Endodermal cell (in vitro differentiated cells): ENCODE measurements at regions not wholly inside any gene's neighbourhood (a gene's known extent, or its start where the extent isn't known, plus 50 kb on each side); places are given as distances from the start of the nearest gene placed in this dataset.

Source experiments
- DNase-seq: peaks from one replicate; pipeline ENCODE4 v3.0.0-alpha.2; 2017
- H3K27ac ChIP-seq: 2 replicates; pipeline ENCODE4 v1.5.1; 2013; ENCODE audit warnings: mild to moderate bottlenecking, low read depth, low read length, moderate library complexity
- H3K27me3 ChIP-seq: 2 replicates; pipeline ENCODE4 v1.6.1; 2013; ENCODE audit warnings: mild to moderate bottlenecking, low read length, moderate library complexity; ENCODE audit not compliant: insufficient read depth, control insufficient read depth, poor library complexity, severe bottlenecking
- H3K36me3 ChIP-seq: 2 replicates; pipeline ENCODE4 v1.7.0; 2013; ENCODE audit warnings: mild to moderate bottlenecking, low read length, moderate library complexity; ENCODE audit not compliant: control insufficient read depth, insufficient read depth
- H3K4me1 ChIP-seq: one replicate; pipeline ENCODE4 v1.7.0; 2013; ENCODE audit warnings: low read length; ENCODE audit not compliant: control insufficient read depth, insufficient read depth
- H3K4me3 ChIP-seq: 2 replicates; pipeline ENCODE4 v1.5.1; 2013; ENCODE audit warnings: mild to moderate bottlenecking, low read length, moderate library complexity
- H3K9ac ChIP-seq: 2 replicates; pipeline ENCODE4 v1.6.1; 2013; ENCODE audit warnings: mild to moderate bottlenecking, low read length, moderate library complexity; ENCODE audit not compliant: poor library complexity, severe bottlenecking; ENCODE audit errors: extremely low read depth
- H3K9me3 ChIP-seq: 2 replicates; pipeline ENCODE4 v1.6.1; 2013; ENCODE audit warnings: mild to moderate bottlenecking, low read length, moderate library complexity; ENCODE audit not compliant: control insufficient read depth
- H3K27ac Mint-ChIP-seq: 2 replicates; pipeline ENCODE4 v1.8.0; 2020; ENCODE audit warnings: mixed read lengths
- H3K27me3 Mint-ChIP-seq: 2 replicates; pipeline ENCODE4 v1.8.0; 2021; ENCODE audit warnings: mild to moderate bottlenecking, mixed read lengths; ENCODE audit not compliant: insufficient read depth
- H3K36me3 Mint-ChIP-seq: 2 replicates; pipeline ENCODE4 v1.8.0; 2020; ENCODE audit warnings: low read depth, mixed read lengths
- H3K4me1 Mint-ChIP-seq: 2 replicates; pipeline ENCODE4 v1.8.0; 2020; ENCODE audit warnings: mixed read lengths
- H3K4me3 Mint-ChIP-seq: 2 replicates; pipeline ENCODE4 v1.8.0; 2020; ENCODE audit warnings: mild to moderate bottlenecking, moderate library complexity, mixed read lengths
- H3K9me3 Mint-ChIP-seq: 2 replicates; pipeline ENCODE4 v1.8.0; 2020; ENCODE audit warnings: mild to moderate bottlenecking, mixed read lengths
- WGBS, 2 experiments: methylation state at CpG; one replicate each; pipeline versions ENCODE4 v1.1.5 to v1.1.7; 2013; ENCODE audit warnings: missing lambda C conversion rate in 2 of 2, mixed read lengths in 1 of 2; ENCODE audit not compliant: insufficient coverage in 1 of 2, insufficient read length in 1 of 2; 5-methylcytosine and 5-hydroxymethylcytosine counted together
- TF ChIP-seq, protein P1 (sequence below): fragments of 200-600 bp; sonication (generic); conservative IDR thresholded peaks from 2 replicates; pipeline ENCODE4 v1.5.0; 2021; ENCODE audit warnings: antibody characterized with exemption, mild to moderate bottlenecking

DNA sequence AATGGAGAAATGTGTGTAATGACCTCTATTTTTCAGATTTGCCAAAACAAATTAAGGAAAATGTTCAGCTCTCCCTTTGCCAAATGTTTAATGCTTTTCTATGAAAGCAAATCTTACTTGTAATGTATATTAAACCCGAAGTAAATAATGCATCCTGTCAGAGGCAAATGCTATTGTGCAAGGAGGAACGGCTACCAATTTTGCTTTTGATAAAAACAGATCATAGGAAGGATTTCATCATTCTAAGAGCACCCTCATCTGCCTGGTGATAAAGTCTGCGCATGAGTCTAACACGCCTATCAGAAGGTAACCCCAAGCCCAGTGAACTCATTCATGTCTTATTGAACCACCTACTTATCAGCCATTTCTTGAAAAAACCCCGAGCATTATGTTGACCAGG lies 412.4 kb upstream of the MKI67 start:
- Histone ChIP-seq H3K27me3 (peaks cover 27% of the 10 kb centered on the region), H3K27ac (no peak overlapping the region), H3K9me3 (no peaks in the 10 kb centered on the region), H3K36me3 (no peaks in the 10 kb centered on the region), H3K9ac (no peak overlapping the region), H3K4me3 (no peak overlapping the region), H3K4me1 (no peaks in the 10 kb centered on the region)
- Mint-ChIP-seq H3K4me1 (peaks cover 15% of the 10 kb centered on the region), H3K27me3 (peaks cover 23% of the 10 kb centered on the region), H3K9me3 (no peaks in the 10 kb centered on the region), H3K27ac (no peak overlapping the region), H3K36me3 (no peaks in the 10 kb centered on the region), H3K4me3 (no peak overlapping the region)
- TF ChIP-seq, protein P1, sequence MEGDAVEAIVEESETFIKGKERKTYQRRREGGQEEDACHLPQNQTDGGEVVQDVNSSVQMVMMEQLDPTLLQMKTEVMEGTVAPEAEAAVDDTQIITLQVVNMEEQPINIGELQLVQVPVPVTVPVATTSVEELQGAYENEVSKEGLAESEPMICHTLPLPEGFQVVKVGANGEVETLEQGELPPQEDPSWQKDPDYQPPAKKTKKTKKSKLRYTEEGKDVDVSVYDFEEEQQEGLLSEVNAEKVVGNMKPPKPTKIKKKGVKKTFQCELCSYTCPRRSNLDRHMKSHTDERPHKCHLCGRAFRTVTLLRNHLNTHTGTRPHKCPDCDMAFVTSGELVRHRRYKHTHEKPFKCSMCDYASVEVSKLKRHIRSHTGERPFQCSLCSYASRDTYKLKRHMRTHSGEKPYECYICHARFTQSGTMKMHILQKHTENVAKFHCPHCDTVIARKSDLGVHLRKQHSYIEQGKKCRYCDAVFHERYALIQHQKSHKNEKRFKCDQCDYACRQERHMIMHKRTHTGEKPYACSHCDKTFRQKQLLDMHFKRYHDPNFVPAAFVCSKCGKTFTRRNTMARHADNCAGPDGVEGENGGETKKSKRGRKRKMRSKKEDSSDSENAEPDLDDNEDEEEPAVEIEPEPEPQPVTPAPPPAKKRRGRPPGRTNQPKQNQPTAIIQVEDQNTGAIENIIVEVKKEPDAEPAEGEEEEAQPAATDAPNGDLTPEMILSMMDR = no peak
- 90 to 93% methylated on average over 4 to 5 of the region's 5 CpGs for WGBS, 2 experiments
- no peak for DNase-seq

DNA sequence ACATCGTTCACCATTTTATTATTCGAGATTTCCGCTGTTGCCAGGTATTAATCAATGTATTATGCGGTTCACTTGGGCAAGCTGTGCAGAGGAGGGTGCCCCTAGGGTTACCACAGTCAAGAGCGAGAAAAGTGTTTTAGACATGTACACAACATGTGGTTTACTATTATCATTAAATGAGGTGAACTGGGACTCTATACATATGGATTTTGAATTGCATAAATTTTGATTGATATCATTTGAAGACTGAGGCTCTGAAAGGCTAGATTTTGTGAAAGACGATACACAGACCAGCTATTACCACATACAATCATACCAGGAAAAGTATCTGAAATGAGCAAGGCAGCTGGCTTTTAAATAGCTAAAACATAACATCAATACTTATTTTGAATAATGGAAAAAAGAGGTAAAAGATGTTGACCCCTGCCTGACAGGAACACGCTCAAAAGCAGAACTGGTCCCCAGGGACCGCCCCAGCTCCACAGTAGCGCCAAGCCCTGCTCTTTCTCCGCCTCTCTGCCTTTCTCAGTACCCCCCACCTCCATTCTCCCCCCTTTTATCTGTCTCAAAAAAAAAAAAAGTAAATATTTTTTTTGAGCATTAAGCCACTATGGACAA lies 413.4 kb upstream of the MKI67 start:
- Mint-ChIP-seq H3K9me3 (no peaks in the 10 kb centered on the region), H3K36me3 (no peaks in the 10 kb centered on the region), H3K27ac (no peak overlapping the region), H3K27me3 (peaks cover 23% of the 10 kb centered on the region), H3K4me3 (peak overlapping the region; percentile 53), H3K4me1 (peaks cover 18% of the 10 kb centered on the region)
- WGBS, 2 experiments = 88 to 97% methylated on average over 5 to 9 of the region's 10 CpGs
- Histone ChIP-seq H3K9me3 (no peaks in the 10 kb centered on the region), H3K9ac (no peak overlapping the region), H3K27me3 (peaks cover 27% of the 10 kb centered on the region), H3K4me1 (no peaks in the 10 kb centered on the region), H3K4me3 (no peak overlapping the region), H3K27ac (no peak overlapping the region), H3K36me3 (no peaks in the 10 kb centered on the region)
- TF ChIP-seq, protein P1 = no peak
- no peak for DNase-seq

DNA sequence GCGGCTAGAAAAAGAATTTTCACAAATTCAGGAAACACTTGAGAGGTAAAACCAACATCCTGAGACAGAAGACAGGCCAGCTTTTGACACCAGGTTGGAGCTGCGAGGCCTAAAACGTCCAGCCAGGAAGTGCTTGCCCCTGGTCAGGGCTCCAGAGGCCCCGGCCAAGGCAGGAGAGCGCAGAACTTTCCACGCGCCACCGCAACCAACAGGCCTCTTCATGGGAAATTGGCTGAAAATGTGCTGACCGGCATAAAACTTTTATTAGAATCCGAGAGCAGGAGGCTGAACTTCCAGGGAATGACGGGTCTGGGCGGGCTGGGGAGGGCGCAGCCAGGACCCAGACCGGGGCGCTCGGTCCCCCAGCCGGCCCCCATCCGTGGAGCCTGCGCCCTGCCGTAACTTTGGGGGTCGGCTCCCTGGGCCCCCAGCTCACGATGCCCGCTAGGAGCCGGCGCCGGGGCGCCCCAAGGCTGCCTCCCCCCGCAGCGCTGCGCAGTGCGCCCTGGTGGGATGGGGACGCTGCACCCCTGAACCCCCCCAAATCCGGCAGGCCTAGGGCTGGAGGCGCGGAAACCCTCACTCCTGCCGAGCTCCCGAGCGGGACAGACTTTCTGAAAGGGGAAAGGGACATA lies 414.0 kb upstream of the MKI67 start:
- H3K9me3 Mint-ChIP-seq = no peaks in the 10 kb centered on the region
- Histone ChIP-seq H3K9ac (no peak overlapping the region), H3K27me3 (peaks cover 27% of the 10 kb centered on the region), H3K9me3 (no peaks in the 10 kb centered on the region), H3K4me1 (no peaks in the 10 kb centered on the region), H3K27ac (no peak overlapping the region), H3K36me3 (no peaks in the 10 kb centered on the region), H3K4me3 (peak overlapping the region; percentile 85)
- H3K27me3 Mint-ChIP-seq = peaks cover 23% of the 10 kb centered on the region
- peak overlapping the region; percentile 53 for H3K4me3 Mint-ChIP-seq
- H3K27ac Mint-ChIP-seq = no peak overlapping the region
- no peaks in the 10 kb centered on the region for H3K36me3 Mint-ChIP-seq
- H3K4me1 Mint-ChIP-seq = peaks cover 18% of the 10 kb centered on the region
- peak; percentile 73 for DNase-seq
- 34 to 61% methylated on average over 16 to 38 of the region's 38 CpGs for WGBS, 2 experiments
- TF ChIP-seq, protein P1 = no peak
